ENCODE measurements at regions not wholly inside any gene's neighbourhood (a gene's known extent, or its start where the extent isn't known, plus 50 kb on each side); places are given as distances from the start of the nearest gene placed in this dataset.

- no peak for TF ChIP-seq POLR2A (IDR thresholded peaks at IDR 0.05)
- TF ChIP-seq CTCF (IDR thresholded peaks at IDR 0.05), result no peak
These were observed 95.4 kb downstream of the BOD1L2 start for GRCh38 chr18:57242285-57242684.
